ENCODE measurements at regions not wholly inside any gene's neighbourhood (a gene's known extent, or its start where the extent isn't known, plus 50 kb on each side); places are given as distances from the start of the nearest gene placed in this dataset.

DNA sequence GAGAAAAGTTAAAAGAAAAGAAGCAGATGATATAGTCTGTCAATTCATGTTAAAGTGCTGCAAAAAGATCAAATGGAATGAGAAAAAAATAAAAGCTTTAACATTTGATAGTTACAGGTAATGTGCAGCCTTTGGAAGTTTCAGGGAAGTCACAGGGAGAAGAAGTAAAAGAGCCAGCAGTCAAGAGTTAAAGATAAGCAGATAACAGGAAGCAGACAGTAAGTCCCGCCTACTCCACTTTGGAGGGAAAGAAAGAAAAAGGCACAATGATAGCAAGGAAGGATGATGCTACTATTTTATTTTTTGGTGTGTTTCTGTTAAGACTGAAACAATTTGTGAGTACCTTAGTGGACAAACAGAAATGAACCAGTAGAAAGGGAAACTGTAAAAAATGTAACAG lies 111.1 kb upstream of the KRR1 start:
- TF ChIP-seq SP1 (IDR thresholded peaks at IDR 0.05) (no peak), JUND (IDR thresholded peaks at IDR 0.05) (no peak), FOXA1 (IDR thresholded peaks at IDR 0.05) (no peak), ZBTB33 (IDR thresholded peaks at IDR 0.05) (no peak), RAD21 (IDR thresholded peaks at IDR 0.05) (no peak), TAF1 (conservative IDR thresholded peaks at IDR 0.05) (no peak)
- TF ChIP-seq, protein P1, sequence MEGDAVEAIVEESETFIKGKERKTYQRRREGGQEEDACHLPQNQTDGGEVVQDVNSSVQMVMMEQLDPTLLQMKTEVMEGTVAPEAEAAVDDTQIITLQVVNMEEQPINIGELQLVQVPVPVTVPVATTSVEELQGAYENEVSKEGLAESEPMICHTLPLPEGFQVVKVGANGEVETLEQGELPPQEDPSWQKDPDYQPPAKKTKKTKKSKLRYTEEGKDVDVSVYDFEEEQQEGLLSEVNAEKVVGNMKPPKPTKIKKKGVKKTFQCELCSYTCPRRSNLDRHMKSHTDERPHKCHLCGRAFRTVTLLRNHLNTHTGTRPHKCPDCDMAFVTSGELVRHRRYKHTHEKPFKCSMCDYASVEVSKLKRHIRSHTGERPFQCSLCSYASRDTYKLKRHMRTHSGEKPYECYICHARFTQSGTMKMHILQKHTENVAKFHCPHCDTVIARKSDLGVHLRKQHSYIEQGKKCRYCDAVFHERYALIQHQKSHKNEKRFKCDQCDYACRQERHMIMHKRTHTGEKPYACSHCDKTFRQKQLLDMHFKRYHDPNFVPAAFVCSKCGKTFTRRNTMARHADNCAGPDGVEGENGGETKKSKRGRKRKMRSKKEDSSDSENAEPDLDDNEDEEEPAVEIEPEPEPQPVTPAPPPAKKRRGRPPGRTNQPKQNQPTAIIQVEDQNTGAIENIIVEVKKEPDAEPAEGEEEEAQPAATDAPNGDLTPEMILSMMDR (IDR thresholded peaks at IDR 0.05; ENCODE audit: low read depth, low read length, missing input control) = no peak
- TF ChIP-seq, protein P2, sequence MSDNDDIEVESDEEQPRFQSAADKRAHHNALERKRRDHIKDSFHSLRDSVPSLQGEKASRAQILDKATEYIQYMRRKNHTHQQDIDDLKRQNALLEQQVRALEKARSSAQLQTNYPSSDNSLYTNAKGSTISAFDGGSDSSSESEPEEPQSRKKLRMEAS (IDR thresholded peaks at IDR 0.05) = no peak

Measured in liver (tissue), 3 donors.